ENCODE measurements at regions not wholly inside any gene's neighbourhood (a gene's known extent, or its start where the extent isn't known, plus 50 kb on each side); places are given as distances from the start of the nearest gene placed in this dataset.

DNA sequence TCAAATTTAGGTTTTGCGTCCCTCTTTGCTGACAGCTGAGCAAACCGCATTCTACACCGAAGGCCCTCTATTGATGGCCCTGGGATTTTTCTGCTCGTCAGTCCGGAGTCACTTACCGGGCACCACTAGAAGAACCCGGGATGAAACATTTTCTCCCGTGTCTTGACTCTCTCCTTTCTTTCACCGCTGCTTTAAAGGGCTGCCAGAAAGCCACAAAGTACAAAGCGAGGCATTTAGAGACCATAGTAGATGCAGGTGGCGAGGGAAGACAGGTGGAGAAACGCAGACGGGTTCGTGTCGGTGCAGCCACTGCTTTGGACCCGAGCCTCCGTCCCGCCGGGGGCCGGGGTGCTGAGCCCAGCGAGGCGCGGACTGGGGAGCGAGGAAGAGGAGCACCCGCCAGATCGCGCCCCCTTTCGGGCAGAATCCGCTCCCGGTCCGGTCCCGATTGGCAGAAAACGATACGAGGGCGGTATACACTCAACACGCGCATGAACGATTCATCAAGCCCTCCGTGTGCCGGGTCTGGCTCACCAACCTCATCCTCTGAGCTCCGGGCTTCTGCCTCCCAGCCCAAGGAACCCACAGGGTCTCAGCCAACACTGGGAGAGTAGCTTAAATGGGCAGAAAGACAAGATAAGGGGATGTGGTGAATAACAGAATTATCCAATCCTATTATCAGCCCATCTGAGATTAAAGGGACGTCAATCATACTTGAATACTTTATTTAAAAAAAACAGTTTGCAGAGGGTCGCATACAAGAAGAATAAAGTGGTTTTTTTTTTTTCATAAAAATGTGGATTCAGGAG lies 84.9 kb downstream of the TRIM27 start:
- Mint-ChIP-seq H3K9me3 (ENCODE audit: insufficient read depth) (peaks cover 5% of the 10 kb centered on the region), H3K27me3 (peaks cover 30% of the 10 kb centered on the region), H3K27ac (peak overlapping the region; percentile 92), H3K4me1 (peaks cover 24% of the 10 kb centered on the region), H3K4me3 (peak overlapping the region; percentile 90)
- Histone ChIP-seq H3K27me3 (replicated peaks in 1 of 4; ENCODE audit: control extremely low read depth in 1 of 4, control insufficient read depth in 3 of 4, insufficient read depth in 4 of 4, low read length in 3 of 4) (peaks cover 0 to 25% (median 12%) of the 10 kb centered on the region in 4 experiments), H2AFZ (ENCODE audit: insufficient read depth, low read depth, low read length, poor library complexity, severe bottlenecking) (peak overlapping the region; percentile 90), H3K79me2 (ENCODE audit: control insufficient read depth, insufficient read depth, low read length) (no peaks in the 10 kb centered on the region), H3K4me3 (ENCODE audit: control extremely low read depth in 1 of 5, extremely low read depth in 1 of 5, insufficient read depth in 1 of 5, low read depth in 2 of 5, low read length in 4 of 5) (peak overlapping the region; percentile 62 to 87 (median 68)), H3K27ac (ENCODE audit: low read length in 2 of 2) (peak overlapping the region; percentile 19 to 55), H3K4me2 (replicated peaks; ENCODE audit: low read depth, low read length, poor library complexity, severe bottlenecking) (peak overlapping the region; percentile 88), H3K36me3 (replicated peaks in 1 of 2; ENCODE audit: control extremely low read depth in 1 of 2, control insufficient read depth in 1 of 2, extremely low read depth in 1 of 2, insufficient read depth in 2 of 2, low read length in 1 of 2) (no peaks in the 10 kb centered on the region), H3K9me3 (ENCODE audit: control extremely low read depth in 1 of 3, control insufficient read depth in 2 of 3, insufficient read depth in 1 of 3, low read length in 2 of 3) (peaks cover 0 to 12% (median 0%) of the 10 kb centered on the region in 3 donors), H3K4me1 (ENCODE audit: control insufficient read depth in 2 of 2, insufficient read depth in 2 of 2, low read length in 2 of 2) (peaks cover 11 to 19% of the 10 kb centered on the region in 2 donors), H4K20me1 (ENCODE audit: control insufficient read depth, insufficient read depth, low read length, poor library complexity, severe bottlenecking) (no peaks in the 10 kb centered on the region), H3K9ac (ENCODE audit: low read length) (peak overlapping the region; percentile 77)
- ChIA-PET POLR2A (interaction anchor here (1.7 kb wide), 1 partner anchor 24 kb away, joined by 5 read pairs; no protein-coding TSS in a partner anchor), CTCF (interaction anchor here (0.6 to 10.0 kb wide), 22 partner anchors 9 to 750 kb away, joined by 3 to 202 read pairs (median 5); partner anchors contain the start of gene TRIM27)
- intact Hi-C loops (cut with micrococcal nuclease): loop anchor here (1.0 to 10.0 kb wide), 5 partner anchors 27 to 1364 kb away; partner anchors contain the start of gene ZNF184
- WGBS (ENCODE audit: insufficient coverage): under 1% methylated on average over 39 of the region's 43 CpGs
- DNase-seq (peak; percentile 86), ATAC-seq (ENCODE audit: low read depth) (peak; percentile 74)
- TF ChIP-seq, protein P1, sequence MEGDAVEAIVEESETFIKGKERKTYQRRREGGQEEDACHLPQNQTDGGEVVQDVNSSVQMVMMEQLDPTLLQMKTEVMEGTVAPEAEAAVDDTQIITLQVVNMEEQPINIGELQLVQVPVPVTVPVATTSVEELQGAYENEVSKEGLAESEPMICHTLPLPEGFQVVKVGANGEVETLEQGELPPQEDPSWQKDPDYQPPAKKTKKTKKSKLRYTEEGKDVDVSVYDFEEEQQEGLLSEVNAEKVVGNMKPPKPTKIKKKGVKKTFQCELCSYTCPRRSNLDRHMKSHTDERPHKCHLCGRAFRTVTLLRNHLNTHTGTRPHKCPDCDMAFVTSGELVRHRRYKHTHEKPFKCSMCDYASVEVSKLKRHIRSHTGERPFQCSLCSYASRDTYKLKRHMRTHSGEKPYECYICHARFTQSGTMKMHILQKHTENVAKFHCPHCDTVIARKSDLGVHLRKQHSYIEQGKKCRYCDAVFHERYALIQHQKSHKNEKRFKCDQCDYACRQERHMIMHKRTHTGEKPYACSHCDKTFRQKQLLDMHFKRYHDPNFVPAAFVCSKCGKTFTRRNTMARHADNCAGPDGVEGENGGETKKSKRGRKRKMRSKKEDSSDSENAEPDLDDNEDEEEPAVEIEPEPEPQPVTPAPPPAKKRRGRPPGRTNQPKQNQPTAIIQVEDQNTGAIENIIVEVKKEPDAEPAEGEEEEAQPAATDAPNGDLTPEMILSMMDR (IDR thresholded peaks at IDR 0.05): peak; percentile 60
- TF ChIP-seq EZH2 (IDR thresholded peaks at IDR 0.05; ENCODE audit: borderline replicate concordance, insufficient read depth, low read depth, low read length, poor library complexity, severe bottlenecking): no peak

Measured in B cell (primary cell).